Endodermal cell (in vitro differentiated cells): ENCODE measurements at regions not wholly inside any gene's neighbourhood (a gene's known extent, or its start where the extent isn't known, plus 50 kb on each side); places are given as distances from the start of the nearest gene placed in this dataset.

Experiments
- DNase-seq: peaks from one replicate; pipeline ENCODE4 v3.0.0-alpha.2; 2017
- H3K27ac ChIP-seq: 2 replicates; pipeline ENCODE4 v1.5.1; 2013; ENCODE audit warnings: mild to moderate bottlenecking, low read depth, low read length, moderate library complexity
- H3K27me3 ChIP-seq: 2 replicates; pipeline ENCODE4 v1.6.1; 2013; ENCODE audit warnings: mild to moderate bottlenecking, low read length, moderate library complexity; ENCODE audit not compliant: insufficient read depth, control insufficient read depth, poor library complexity, severe bottlenecking
- H3K36me3 ChIP-seq: 2 replicates; pipeline ENCODE4 v1.7.0; 2013; ENCODE audit warnings: mild to moderate bottlenecking, low read length, moderate library complexity; ENCODE audit not compliant: control insufficient read depth, insufficient read depth
- H3K4me1 ChIP-seq: one replicate; pipeline ENCODE4 v1.7.0; 2013; ENCODE audit warnings: low read length; ENCODE audit not compliant: control insufficient read depth, insufficient read depth
- H3K4me3 ChIP-seq: 2 replicates; pipeline ENCODE4 v1.5.1; 2013; ENCODE audit warnings: mild to moderate bottlenecking, low read length, moderate library complexity
- H3K9ac ChIP-seq: 2 replicates; pipeline ENCODE4 v1.6.1; 2013; ENCODE audit warnings: mild to moderate bottlenecking, low read length, moderate library complexity; ENCODE audit not compliant: poor library complexity, severe bottlenecking; ENCODE audit errors: extremely low read depth
- H3K9me3 ChIP-seq: 2 replicates; pipeline ENCODE4 v1.6.1; 2013; ENCODE audit warnings: mild to moderate bottlenecking, low read length, moderate library complexity; ENCODE audit not compliant: control insufficient read depth
- H3K27ac Mint-ChIP-seq: 2 replicates; pipeline ENCODE4 v1.8.0; 2020; ENCODE audit warnings: mixed read lengths
- H3K27me3 Mint-ChIP-seq: 2 replicates; pipeline ENCODE4 v1.8.0; 2021; ENCODE audit warnings: mild to moderate bottlenecking, mixed read lengths; ENCODE audit not compliant: insufficient read depth
- H3K36me3 Mint-ChIP-seq: 2 replicates; pipeline ENCODE4 v1.8.0; 2020; ENCODE audit warnings: low read depth, mixed read lengths
- H3K4me1 Mint-ChIP-seq: 2 replicates; pipeline ENCODE4 v1.8.0; 2020; ENCODE audit warnings: mixed read lengths
- H3K4me3 Mint-ChIP-seq: 2 replicates; pipeline ENCODE4 v1.8.0; 2020; ENCODE audit warnings: mild to moderate bottlenecking, moderate library complexity, mixed read lengths
- H3K9me3 Mint-ChIP-seq: 2 replicates; pipeline ENCODE4 v1.8.0; 2020; ENCODE audit warnings: mild to moderate bottlenecking, mixed read lengths
- CTCF ChIP-seq: fragments of 200-600 bp; sonication (generic); conservative IDR thresholded peaks from 2 replicates; pipeline ENCODE4 v1.5.0; 2021; ENCODE audit warnings: antibody characterized with exemption, mild to moderate bottlenecking
- WGBS, 2 experiments: methylation state at CpG; one replicate each; pipeline versions ENCODE4 v1.1.5 to v1.1.7; 2013; ENCODE audit warnings: missing lambda C conversion rate in 2 of 2, mixed read lengths in 1 of 2; ENCODE audit not compliant: insufficient coverage in 1 of 2, insufficient read length in 1 of 2; 5-methylcytosine and 5-hydroxymethylcytosine counted together

- Histone ChIP-seq H3K36me3 (no peaks in the 10 kb centered on the region), H3K9ac (no peak overlapping the region), H3K4me1 (no peaks in the 10 kb centered on the region), H3K27ac (no peak overlapping the region), H3K27me3 (no peaks in the 10 kb centered on the region), H3K9me3 (no peaks in the 10 kb centered on the region), H3K4me3 (no peak overlapping the region)
- no peak for TF ChIP-seq CTCF
- H3K27me3 Mint-ChIP-seq: peaks cover 6% of the 10 kb centered on the region
- H3K4me3 Mint-ChIP-seq: no peak overlapping the region
- H3K36me3 Mint-ChIP-seq: no peaks in the 10 kb centered on the region
- no peaks in the 10 kb centered on the region for H3K4me1 Mint-ChIP-seq
- no peak for DNase-seq
- H3K27ac Mint-ChIP-seq: no peak overlapping the region
- WGBS, 2 experiments: 89 to 94% methylated on average over 9 to 10 of the region's 10 CpGs
- peaks cover under 1% of the 10 kb centered on the region for H3K9me3 Mint-ChIP-seq
These were observed 602.9 kb downstream of the TYW1 start for GRCh38 chr7:67599331-67600062.

GRCh38 chr7:67602246-67602887, 605.7 kb downstream of the TYW1 start:
- Mint-ChIP-seq H3K4me1 (no peaks in the 10 kb centered on the region), H3K27ac (no peak overlapping the region), H3K9me3 (peaks cover 11% of the 10 kb centered on the region), H3K36me3 (no peaks in the 10 kb centered on the region), H3K27me3 (peaks cover 2% of the 10 kb centered on the region), H3K4me3 (no peak overlapping the region)
- Histone ChIP-seq H3K9me3 (no peaks in the 10 kb centered on the region), H3K27ac (no peak overlapping the region), H3K27me3 (no peaks in the 10 kb centered on the region), H3K4me3 (no peak overlapping the region), H3K4me1 (no peaks in the 10 kb centered on the region), H3K36me3 (no peaks in the 10 kb centered on the region), H3K9ac (no peak overlapping the region)
- WGBS, 2 experiments: 94 to 96% methylated on average over 5 to 11 of the region's 12 CpGs
- no peak for TF ChIP-seq CTCF
- DNase-seq: no peak

- no peak for TF ChIP-seq CTCF
- Mint-ChIP-seq H3K4me1 (peaks cover 5% of the 10 kb centered on the region), H3K27me3 (peaks cover 2% of the 10 kb centered on the region), H3K36me3 (no peaks in the 10 kb centered on the region), H3K9me3 (peaks cover 11% of the 10 kb centered on the region), H3K4me3 (no peak overlapping the region), H3K27ac (no peak overlapping the region)
- H3K9me3 ChIP-seq: no peaks in the 10 kb centered on the region
- 92 to 100% methylated on average over 2 of the region's 2 CpGs for WGBS, 2 experiments
- H3K4me1 ChIP-seq: no peaks in the 10 kb centered on the region
- H3K4me3 ChIP-seq: no peak overlapping the region
- no peaks in the 10 kb centered on the region for H3K36me3 ChIP-seq
- H3K27me3 ChIP-seq: no peaks in the 10 kb centered on the region
- DNase-seq: no peak
- H3K27ac ChIP-seq: no peak overlapping the region
- H3K9ac ChIP-seq: no peak overlapping the region
These were observed 608.1 kb downstream of the TYW1 start for GRCh38 chr7:67604461-67605386.
